ENCODE measurements at regions not wholly inside any gene's neighbourhood (a gene's known extent, or its start where the extent isn't known, plus 50 kb on each side); places are given as distances from the start of the nearest gene placed in this dataset.

DNA sequence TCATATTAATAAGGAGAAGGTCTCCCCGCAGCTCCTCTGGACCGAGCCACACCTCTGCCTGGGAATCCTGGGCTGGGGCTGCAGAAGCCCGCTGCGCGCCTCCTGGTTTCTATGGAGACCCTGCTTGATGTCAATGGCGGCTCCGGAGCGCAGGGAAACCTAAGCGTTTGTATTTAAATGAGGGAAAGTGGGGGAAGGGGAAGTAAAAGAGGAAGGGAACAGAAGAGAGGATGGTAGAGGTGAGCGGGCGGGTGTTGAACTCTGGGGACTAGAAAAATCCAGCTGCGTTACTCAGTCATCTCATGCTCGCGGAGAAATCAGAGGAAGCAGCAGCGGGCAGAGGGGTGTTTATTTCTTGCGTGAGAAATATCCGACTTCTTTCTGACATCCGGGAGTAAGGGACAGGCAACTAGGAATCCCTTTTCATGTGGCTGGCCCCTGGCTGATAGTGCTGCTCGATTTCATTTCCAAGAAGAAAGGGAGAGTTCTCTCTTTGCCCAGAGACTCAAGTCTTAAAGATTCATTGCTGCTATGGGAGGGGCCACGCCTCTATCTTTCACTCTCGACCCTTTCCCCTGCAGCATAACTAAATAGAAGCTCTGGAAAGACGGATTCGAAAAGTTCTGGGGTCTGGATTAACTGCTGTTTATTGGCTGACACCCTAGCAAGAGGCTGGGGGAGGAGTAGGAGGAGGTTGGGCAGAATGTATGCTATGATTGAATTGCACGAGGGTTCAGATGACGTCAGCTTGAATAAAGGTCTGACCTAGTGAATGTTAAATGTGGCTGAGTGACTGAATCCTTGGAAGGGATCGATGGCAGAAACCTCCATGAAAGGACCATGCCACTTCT lies 110.5 kb upstream of the GAP43 start:
- TF ChIP-seq, protein P1, sequence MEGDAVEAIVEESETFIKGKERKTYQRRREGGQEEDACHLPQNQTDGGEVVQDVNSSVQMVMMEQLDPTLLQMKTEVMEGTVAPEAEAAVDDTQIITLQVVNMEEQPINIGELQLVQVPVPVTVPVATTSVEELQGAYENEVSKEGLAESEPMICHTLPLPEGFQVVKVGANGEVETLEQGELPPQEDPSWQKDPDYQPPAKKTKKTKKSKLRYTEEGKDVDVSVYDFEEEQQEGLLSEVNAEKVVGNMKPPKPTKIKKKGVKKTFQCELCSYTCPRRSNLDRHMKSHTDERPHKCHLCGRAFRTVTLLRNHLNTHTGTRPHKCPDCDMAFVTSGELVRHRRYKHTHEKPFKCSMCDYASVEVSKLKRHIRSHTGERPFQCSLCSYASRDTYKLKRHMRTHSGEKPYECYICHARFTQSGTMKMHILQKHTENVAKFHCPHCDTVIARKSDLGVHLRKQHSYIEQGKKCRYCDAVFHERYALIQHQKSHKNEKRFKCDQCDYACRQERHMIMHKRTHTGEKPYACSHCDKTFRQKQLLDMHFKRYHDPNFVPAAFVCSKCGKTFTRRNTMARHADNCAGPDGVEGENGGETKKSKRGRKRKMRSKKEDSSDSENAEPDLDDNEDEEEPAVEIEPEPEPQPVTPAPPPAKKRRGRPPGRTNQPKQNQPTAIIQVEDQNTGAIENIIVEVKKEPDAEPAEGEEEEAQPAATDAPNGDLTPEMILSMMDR (IDR thresholded peaks at IDR 0.05) = no peak
- no peak for TF ChIP-seq POLR2A (IDR thresholded peaks at IDR 0.05)

Measured in heart left ventricle (tissue), 13 donors.